GM10266 (cell line): ENCODE measurements at regions not wholly inside any gene's neighbourhood (a gene's known extent, or its start where the extent isn't known, plus 50 kb on each side); places are given as distances from the start of the nearest gene placed in this dataset.

ENCODE experiments used
- DNase-seq: peaks from one replicate; pipeline ENCODE4 v3.0.0; 2012; ENCODE audit errors: extremely low spot score
- CTCF ChIP-seq: IDR thresholded peaks from 2 replicates; pipeline ENCODE4 v1.5.1; 2012; ENCODE audit warnings: mild to moderate bottlenecking, low read depth; ENCODE audit not compliant: control insufficient read depth, insufficient read depth; ENCODE audit errors: missing control alignments

DNA sequence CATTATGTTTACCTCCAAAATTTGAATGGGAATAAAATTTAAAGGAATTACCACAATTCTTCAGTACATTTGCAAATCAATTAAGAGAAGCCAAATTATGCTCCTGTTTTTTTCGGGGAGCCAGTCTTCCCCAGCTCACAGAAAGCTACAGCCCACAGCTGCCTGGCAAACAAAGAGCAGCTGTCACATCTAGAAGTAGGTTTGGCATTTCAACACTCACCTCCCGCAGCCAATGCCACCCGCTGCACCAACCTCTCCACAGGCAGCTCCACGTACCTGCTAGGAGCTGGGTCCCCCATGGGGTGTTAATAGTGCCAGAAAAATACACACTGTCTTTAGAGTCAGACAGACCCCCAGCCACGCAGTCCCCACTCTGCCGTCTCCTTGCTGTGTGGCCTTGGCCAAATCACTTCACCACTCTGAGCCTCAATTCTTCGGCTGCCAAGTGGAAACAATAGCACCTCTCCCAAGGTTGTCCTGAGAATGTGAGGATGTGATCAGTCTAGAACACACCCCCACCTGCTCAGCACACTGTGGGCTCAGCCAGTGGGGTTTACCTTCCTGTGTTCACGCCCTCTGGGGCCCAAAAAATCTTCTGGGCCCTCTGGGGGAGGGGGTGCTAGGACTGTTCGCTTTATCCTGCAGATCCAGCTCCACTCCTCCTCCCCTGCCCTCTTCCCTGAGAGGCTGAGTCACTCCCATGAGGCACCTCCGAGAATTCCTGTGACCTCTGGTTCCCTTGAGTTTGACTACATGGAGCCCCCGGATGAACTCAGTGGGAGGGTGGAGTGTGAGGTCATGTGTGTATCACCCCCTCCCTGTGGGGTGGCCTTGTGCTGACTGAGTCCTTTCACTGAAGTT is 204.3 kb upstream of the GRIK3 start:
- no peak for DNase-seq

DNA sequence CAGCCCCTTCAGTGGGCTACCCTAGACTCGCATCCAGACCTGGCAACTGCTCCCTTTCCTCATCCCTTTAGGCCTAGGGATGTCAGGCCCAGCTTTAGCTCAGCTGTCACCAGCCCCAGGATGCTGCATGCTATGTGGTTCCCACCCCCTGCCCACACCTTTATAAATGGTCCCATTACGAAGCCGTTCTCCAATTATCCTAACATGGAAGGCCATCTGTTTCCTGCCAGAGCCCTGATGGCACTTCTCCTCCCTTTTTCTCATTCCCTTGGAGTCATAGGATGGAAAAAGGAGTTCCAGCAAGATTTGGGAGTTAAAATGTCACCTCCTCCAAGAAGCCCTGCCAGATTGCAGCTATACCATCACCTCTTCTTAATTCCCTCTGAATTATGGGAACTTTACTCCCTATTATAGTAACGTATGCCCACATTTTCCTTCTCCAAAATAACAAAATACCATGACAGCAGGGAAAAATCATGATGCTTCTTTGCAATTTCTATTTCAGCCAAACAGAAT is 205.0 kb upstream of the GRIK3 start:
- no peak for TF ChIP-seq CTCF
- DNase-seq: no peak

More for the DNA sequence above, 204.3 kb upstream of the GRIK3 start:
- TF ChIP-seq CTCF: no peak

DNA sequence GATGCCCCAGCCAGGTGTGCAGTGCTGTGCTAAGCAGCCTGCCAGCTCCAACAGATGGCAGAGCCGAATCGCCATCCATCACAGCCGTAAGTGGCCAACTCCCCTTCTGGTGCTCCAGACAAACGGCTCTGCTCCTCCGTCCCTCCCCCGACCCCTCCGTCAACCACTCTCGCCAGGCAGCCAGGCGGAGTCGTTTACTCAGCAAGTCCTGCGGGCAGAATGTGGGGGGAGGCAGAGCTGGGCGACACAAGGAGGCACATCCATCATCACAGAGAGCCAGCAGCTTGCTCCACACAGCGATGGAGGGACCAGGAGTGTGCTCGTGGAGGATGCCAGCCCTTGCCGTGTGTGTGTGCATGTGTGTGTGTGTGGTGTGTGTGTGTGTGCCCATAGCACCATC is 206.6 kb upstream of the GRIK3 start:
- TF ChIP-seq CTCF: no peak
- DNase-seq: no peak

DNA sequence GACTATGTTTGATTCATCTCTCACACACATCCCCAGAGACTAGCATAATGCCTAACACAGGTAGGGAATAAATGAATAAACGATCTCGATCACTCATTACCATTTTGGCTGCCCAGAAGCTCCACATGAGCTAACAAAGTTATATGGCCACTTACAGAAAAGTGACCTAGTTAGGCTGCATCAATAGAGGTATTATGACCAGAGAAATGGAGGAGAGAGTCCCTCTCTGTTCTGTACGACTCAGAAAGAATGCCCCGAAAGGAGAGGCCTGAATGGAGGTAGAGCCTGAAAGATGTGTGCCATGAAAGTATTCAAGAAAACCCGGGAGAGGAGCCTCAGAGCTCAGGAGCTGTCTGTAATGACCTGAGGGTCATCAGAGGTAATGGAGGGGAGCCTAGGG is 208.2 kb upstream of the GRIK3 start:
- DNase-seq: no peak
- no peak for TF ChIP-seq CTCF

- DNase-seq: no peak
- no peak for TF ChIP-seq CTCF
Measured at GRCh38 chr1:37243368-37244082, 209.2 kb upstream of the GRIK3 start.

GRCh38 chr1:37244083-37244480 is 209.8 kb upstream of the GRIK3 start:
- TF ChIP-seq CTCF: no peak
- DNase-seq: no peak

DNA sequence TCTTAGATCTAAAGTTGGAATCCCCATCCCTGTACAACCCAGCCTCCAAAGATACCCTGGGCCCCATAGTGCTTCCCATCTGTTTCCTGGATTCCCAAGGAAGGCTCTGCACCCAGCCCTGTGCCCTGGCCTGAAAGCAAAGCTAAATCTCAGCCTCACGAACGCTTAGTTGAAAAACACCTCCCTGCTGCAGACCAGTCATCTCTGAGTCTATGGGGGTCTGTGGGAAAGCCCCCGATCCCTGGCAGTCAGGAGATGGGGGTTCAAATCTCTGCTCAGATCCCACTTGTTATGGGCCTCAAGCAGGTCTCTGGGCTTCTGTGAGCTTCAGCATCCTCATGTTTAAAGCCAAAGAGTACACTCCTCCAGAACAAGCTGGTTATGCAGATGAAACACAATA is 210.5 kb upstream of the GRIK3 start:
- no peak for TF ChIP-seq CTCF
- DNase-seq: no peak
